GM19240 (cell line): ENCODE measurements at regions not wholly inside any gene's neighbourhood (a gene's known extent, or its start where the extent isn't known, plus 50 kb on each side); places are given as distances from the start of the nearest gene placed in this dataset.

Experiments
- DNase-seq: peaks from one replicate; pipeline ENCODE4 v3.0.0; 2011; ENCODE audit warnings: low spot score; ENCODE audit not compliant: insufficient read length

- DNase-seq = peak; percentile 19
Observed at GRCh38 chr3:5304789-5305683, 117.5 kb downstream of the EDEM1 start.

GRCh38 chr3:5305684-5305989 lies 118.1 kb downstream of the EDEM1 start:
- DNase-seq = no peak

GRCh38 chr3:5309171-5309570 lies 121.7 kb downstream of the EDEM1 start:
- DNase-seq = no peak

- no peak for DNase-seq
Observed at GRCh38 chr3:5309602-5310001, 122.1 kb downstream of the EDEM1 start.

GRCh38 chr3:5310509-5310908 lies 123.0 kb downstream of the EDEM1 start:
- DNase-seq = no peak

- no peak for DNase-seq
Observed at GRCh38 chr3:5312290-5312689, 124.8 kb downstream of the EDEM1 start.

GRCh38 chr3:5314897-5315296 lies 127.4 kb downstream of the EDEM1 start:
- no peak for DNase-seq

- DNase-seq = no peak
Observed at GRCh38 chr3:5317557-5317956, 130.1 kb downstream of the EDEM1 start.

- no peak for DNase-seq
Observed at GRCh38 chr3:5319454-5319853, 131.9 kb downstream of the EDEM1 start.

- no peak for DNase-seq
Observed at GRCh38 chr3:5321666-5322340, 134.3 kb downstream of the EDEM1 start.

GRCh38 chr3:5324780-5325179 lies 137.3 kb downstream of the EDEM1 start:
- no peak for DNase-seq

GRCh38 chr3:5330152-5330810 lies 142.8 kb downstream of the EDEM1 start:
- no peak for DNase-seq

- no peak for DNase-seq
Observed at GRCh38 chr3:5331567-5332269, 144.2 kb downstream of the EDEM1 start.

- DNase-seq = no peak
Observed at GRCh38 chr3:5332270-5332956, 144.9 kb downstream of the EDEM1 start.

- DNase-seq = no peak
Observed at GRCh38 chr3:5339967-5340535, 152.5 kb downstream of the EDEM1 start.

GRCh38 chr3:5341610-5342009 lies 154.1 kb downstream of the EDEM1 start:
- no peak for DNase-seq

GRCh38 chr3:5343459-5343858 lies 156.0 kb downstream of the EDEM1 start:
- no peak for DNase-seq

- no peak for DNase-seq
Observed at GRCh38 chr3:5344707-5345106, 157.2 kb downstream of the EDEM1 start.

GRCh38 chr3:5347486-5347885 lies 160.0 kb downstream of the EDEM1 start:
- DNase-seq = no peak

GRCh38 chr3:5348229-5348902 lies 160.9 kb downstream of the EDEM1 start:
- DNase-seq = no peak
